ENCODE measurements at regions not wholly inside any gene's neighbourhood (a gene's known extent, or its start where the extent isn't known, plus 50 kb on each side); places are given as distances from the start of the nearest gene placed in this dataset.
A peak's percentile ranks its signal among the peaks of the same experiment; 100 is the strongest.

DNA sequence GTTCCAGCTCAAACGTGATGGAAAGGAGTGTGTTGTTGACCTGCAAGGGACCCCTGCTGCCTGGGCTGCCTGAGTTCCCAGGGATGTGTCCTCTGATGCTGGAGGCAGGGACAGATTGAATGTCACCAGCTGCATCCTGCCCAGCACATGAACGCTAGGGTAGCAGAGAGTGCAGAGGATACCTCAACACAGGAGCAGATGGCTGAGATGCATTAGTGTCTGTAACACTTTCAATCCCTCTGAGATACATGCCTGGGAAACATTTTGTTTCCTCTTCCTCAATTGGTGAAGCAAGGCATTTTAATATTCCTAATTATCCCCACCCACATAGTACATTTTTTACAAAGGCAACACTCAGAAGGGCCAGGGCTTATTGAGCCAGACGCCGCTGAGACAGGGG is 106.4 kb upstream of the UBL3 start:
- Histone ChIP-seq H3K9me3 (replicated peaks in 1 of 2; ENCODE audit: control insufficient read depth in 2 of 2, insufficient read depth in 1 of 2, low read depth in 1 of 2, low read length in 2 of 2) (no peaks in the 10 kb centered on the region), H4K8ac (ENCODE audit: low read depth, low read length) (no peak overlapping the region), H3K14ac (ENCODE audit: low read length) (no peak overlapping the region), H3K4me2 (ENCODE audit: insufficient read depth, low read length, poor library complexity, severe bottlenecking) (no peak overlapping the region), H3K4ac (ENCODE audit: low read length) (no peak overlapping the region), H4K91ac (ENCODE audit: low read depth, low read length, poor library complexity) (no peak overlapping the region), H2BK5ac (ENCODE audit: low read length) (no peak overlapping the region), H2BK12ac (ENCODE audit: low read length) (no peak overlapping the region), H3K27me3 (ENCODE audit: control insufficient read depth in 3 of 3, insufficient read depth in 3 of 3, low read depth in 1 of 3, low read length in 3 of 3) (peaks cover 0 to 9% (median 0%) of the 10 kb centered on the region in 3 experiments), H2AK5ac (ENCODE audit: low read depth, low read length) (no peak overlapping the region), H3K23ac (ENCODE audit: low read depth, low read length, poor library complexity) (no peak overlapping the region), H3K4me3 (ENCODE audit: low read length in 2 of 2) (no peak overlapping the region), H3K18ac (ENCODE audit: low read length) (no peak overlapping the region), H2BK120ac (ENCODE audit: low read depth, low read length) (no peak overlapping the region), H3K9ac (ENCODE audit: low read depth, low read length, poor library complexity) (no peak overlapping the region), H3K4me1 (ENCODE audit: control insufficient read depth in 2 of 2, insufficient read depth in 1 of 2, low read depth in 1 of 2, low read length in 2 of 2) (peaks cover 2 to 7% of the 10 kb centered on the region in 2 donors), H3K79me1 (ENCODE audit: low read depth, low read length) (no peaks in the 10 kb centered on the region), H3K36me3 (replicated peaks in 1 of 2; ENCODE audit: control insufficient read depth in 2 of 2, insufficient read depth in 2 of 2, low read length in 2 of 2) (no peaks in the 10 kb centered on the region), H2BK15ac (ENCODE audit: low read length) (no peak overlapping the region), H2AFZ (ENCODE audit: low read length) (no peak overlapping the region), H3K27ac (replicated peaks; ENCODE audit: low read length) (no peak overlapping the region)
- no CpG with 5 or more reads among the region's 4 CpGs for WGBS, 2 donors (ENCODE audit: extremely low coverage in 2 of 2, insufficient read length in 2 of 2, insufficient replicate concordance in 1 of 2)
- no peak for DNase-seq (ENCODE audit: low spot score)

DNA sequence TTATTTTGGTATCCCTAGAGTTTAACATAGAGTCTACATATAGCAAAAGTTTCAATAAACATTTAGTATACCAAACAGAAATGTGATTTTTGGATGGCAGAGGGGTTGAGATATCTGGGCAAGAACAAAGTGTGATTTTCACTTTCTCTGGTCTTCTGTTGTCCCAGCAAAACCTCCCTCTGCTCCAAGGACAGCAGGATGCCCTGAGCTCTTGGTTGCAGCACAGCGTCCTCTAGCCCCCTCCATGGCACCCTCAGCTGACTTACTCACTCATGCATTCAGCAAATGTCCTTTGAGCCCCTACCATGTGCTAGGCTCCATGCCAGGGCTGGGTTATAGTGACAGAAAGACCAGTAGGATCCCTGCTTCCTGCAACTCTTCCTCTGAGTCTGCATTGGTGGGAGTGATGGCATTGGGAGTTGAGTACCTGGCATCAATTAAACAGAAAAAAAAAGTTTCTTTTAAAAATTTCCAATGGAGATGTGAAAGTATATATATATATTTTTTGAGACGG is 104.8 kb upstream of the UBL3 start:
- Histone ChIP-seq H2BK12ac (ENCODE audit: low read length) (no peak overlapping the region), H3K36me3 (replicated peaks in 1 of 2; ENCODE audit: control insufficient read depth in 2 of 2, insufficient read depth in 2 of 2, low read length in 2 of 2) (no peaks in the 10 kb centered on the region), H4K8ac (ENCODE audit: low read depth, low read length) (no peak overlapping the region), H3K4me3 (ENCODE audit: low read length in 2 of 2) (no peak overlapping the region), H3K79me1 (ENCODE audit: low read depth, low read length) (no peaks in the 10 kb centered on the region), H3K9ac (ENCODE audit: low read depth, low read length, poor library complexity) (no peak overlapping the region), H4K91ac (ENCODE audit: low read depth, low read length, poor library complexity) (no peak overlapping the region), H3K4ac (ENCODE audit: low read length) (no peak overlapping the region), H3K23ac (ENCODE audit: low read depth, low read length, poor library complexity) (peak overlapping the region; percentile 6), H3K4me1 (ENCODE audit: control insufficient read depth in 2 of 2, insufficient read depth in 1 of 2, low read depth in 1 of 2, low read length in 2 of 2) (peaks cover 0 to 7% of the 10 kb centered on the region in 2 donors), H3K9me3 (replicated peaks in 1 of 2; ENCODE audit: control insufficient read depth in 2 of 2, insufficient read depth in 1 of 2, low read depth in 1 of 2, low read length in 2 of 2) (no peaks in the 10 kb centered on the region), H2BK15ac (ENCODE audit: low read length) (no peak overlapping the region), H2BK120ac (ENCODE audit: low read depth, low read length) (no peak overlapping the region), H3K27ac (replicated peaks; ENCODE audit: low read length) (no peak overlapping the region), H2BK5ac (ENCODE audit: low read length) (no peak overlapping the region), H2AK5ac (ENCODE audit: low read depth, low read length) (no peak overlapping the region), H3K27me3 (ENCODE audit: control insufficient read depth in 3 of 3, insufficient read depth in 3 of 3, low read depth in 1 of 3, low read length in 3 of 3) (peaks cover 0 to 9% (median 0%) of the 10 kb centered on the region in 3 experiments), H2AFZ (ENCODE audit: low read length) (no peak overlapping the region), H3K4me2 (ENCODE audit: insufficient read depth, low read length, poor library complexity, severe bottlenecking) (no peak overlapping the region), H3K14ac (ENCODE audit: low read length) (no peak overlapping the region), H3K18ac (ENCODE audit: low read length) (no peak overlapping the region)
- DNase-seq (ENCODE audit: low spot score): no peak
- WGBS, 2 donors (ENCODE audit: extremely low coverage in 2 of 2, insufficient read length in 2 of 2, insufficient replicate concordance in 1 of 2): no CpG with 5 or more reads among the region's 2 CpGs

DNA sequence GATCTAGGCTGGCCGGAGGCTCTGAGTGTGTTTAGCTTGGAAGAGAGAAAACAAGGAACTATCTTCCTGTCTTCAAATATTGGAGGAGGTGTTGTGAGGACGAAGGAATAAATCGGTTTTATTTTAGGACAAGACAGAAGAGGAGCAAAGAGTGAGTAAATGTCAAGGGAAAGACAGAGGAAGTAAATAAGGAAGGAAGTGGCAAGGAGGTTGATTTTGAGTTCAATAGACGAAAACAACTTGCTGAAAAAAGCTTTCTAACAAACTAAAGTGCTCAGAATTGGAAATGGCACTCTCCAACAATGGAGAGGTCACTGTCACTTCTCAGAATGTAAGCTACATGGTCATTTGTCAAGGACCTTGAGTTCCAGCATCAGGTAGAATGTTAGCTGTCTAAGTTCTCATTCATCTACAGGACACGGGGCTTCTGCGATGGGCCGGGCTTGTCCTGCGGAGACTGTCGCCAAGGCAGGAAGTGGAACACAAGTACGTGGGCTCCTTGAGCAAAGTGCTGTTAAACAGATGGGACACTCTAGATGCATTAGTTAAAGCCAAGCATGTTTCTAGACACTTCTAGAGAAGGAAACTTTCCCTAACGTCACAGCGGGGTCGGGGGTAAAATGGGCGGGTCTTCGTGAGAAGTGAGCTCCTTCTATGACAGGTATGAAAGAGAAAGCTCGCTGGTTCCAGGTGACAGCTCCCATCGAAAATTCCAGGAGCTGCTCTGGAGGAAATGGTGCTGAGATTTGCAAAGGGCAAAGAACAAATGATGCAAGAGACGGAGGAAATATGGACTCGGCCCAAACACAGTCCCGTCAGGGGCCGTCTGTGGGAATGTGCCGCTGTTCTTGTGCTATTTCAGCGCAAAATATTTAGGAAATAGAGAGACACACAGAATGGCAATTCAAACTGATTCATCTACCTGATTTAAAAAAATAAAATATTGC is 103.9 kb upstream of the UBL3 start:
- WGBS, 2 donors (ENCODE audit: extremely low coverage in 2 of 2, insufficient read length in 2 of 2, insufficient replicate concordance in 1 of 2): 100% methylated on average over 2 of the region's 23 CpGs; no CpG with 5 or more reads in 1 of the 2 donors

DNA sequence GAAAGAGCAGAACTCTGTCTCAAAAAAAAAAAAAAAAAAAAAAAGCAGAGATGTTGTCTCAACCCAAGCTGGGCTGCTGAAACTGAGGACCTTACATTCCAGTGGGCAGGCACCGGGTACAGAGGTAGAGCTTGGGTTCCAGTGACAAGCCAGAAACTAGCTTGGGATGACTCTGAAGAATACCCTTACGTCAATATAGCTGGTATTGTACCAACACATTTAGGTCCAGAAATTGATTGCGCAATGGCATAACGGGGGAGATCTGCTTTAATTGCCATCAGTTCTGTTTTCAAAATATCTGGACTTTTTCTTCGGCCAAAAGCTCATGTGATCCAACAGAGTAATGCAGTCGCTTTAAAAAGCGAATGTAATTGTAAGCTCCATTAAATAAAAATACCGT is 103.1 kb upstream of the UBL3 start:
- no peaks in the 10 kb centered on the region for H3K36me3 ChIP-seq (replicated peaks in 1 of 2; ENCODE audit: control insufficient read depth in 2 of 2, insufficient read depth in 2 of 2, low read length in 2 of 2)
- no peak overlapping the region for H4K91ac ChIP-seq (ENCODE audit: low read depth, low read length, poor library complexity)
- H3K4me1 ChIP-seq (ENCODE audit: control insufficient read depth in 2 of 2, insufficient read depth in 1 of 2, low read depth in 1 of 2, low read length in 2 of 2): peaks cover 0 to 7% of the 10 kb centered on the region in 2 donors

More for the DNA sequence above, 103.9 kb upstream of the UBL3 start:
- no peak overlapping the region for H4K91ac ChIP-seq (ENCODE audit: low read depth, low read length, poor library complexity)
- H3K14ac ChIP-seq (ENCODE audit: low read length): no peak overlapping the region
- no peak overlapping the region for H2BK5ac ChIP-seq (ENCODE audit: low read length)
- H4K8ac ChIP-seq (ENCODE audit: low read depth, low read length): no peak overlapping the region
- H3K9me3 ChIP-seq (replicated peaks in 1 of 2; ENCODE audit: control insufficient read depth in 2 of 2, insufficient read depth in 1 of 2, low read depth in 1 of 2, low read length in 2 of 2): no peaks in the 10 kb centered on the region
- no peak overlapping the region for H3K23ac ChIP-seq (ENCODE audit: low read depth, low read length, poor library complexity)
- H2BK120ac ChIP-seq (ENCODE audit: low read depth, low read length): no peak overlapping the region
- H3K18ac ChIP-seq (ENCODE audit: low read length): no peak overlapping the region
- no peak overlapping the region for H2AFZ ChIP-seq (ENCODE audit: low read length)
- H2BK15ac ChIP-seq (ENCODE audit: low read length): no peak overlapping the region
- H3K4me3 ChIP-seq (ENCODE audit: low read length in 2 of 2): no peak overlapping the region
- no peak for DNase-seq (ENCODE audit: low spot score)
- H3K79me1 ChIP-seq (ENCODE audit: low read depth, low read length): no peaks in the 10 kb centered on the region
- no peak overlapping the region for H2BK12ac ChIP-seq (ENCODE audit: low read length)
- H3K4me1 ChIP-seq (ENCODE audit: control insufficient read depth in 2 of 2, insufficient read depth in 1 of 2, low read depth in 1 of 2, low read length in 2 of 2): peaks cover 0 to 7% of the 10 kb centered on the region in 2 donors
- H3K9ac ChIP-seq (ENCODE audit: low read depth, low read length, poor library complexity): no peak overlapping the region
- no peaks in the 10 kb centered on the region for H3K36me3 ChIP-seq (replicated peaks in 1 of 2; ENCODE audit: control insufficient read depth in 2 of 2, insufficient read depth in 2 of 2, low read length in 2 of 2)
- H3K4ac ChIP-seq (ENCODE audit: low read length): no peak overlapping the region
- no peak overlapping the region for H3K4me2 ChIP-seq (ENCODE audit: insufficient read depth, low read length, poor library complexity, severe bottlenecking)
- H3K27me3 ChIP-seq (ENCODE audit: control insufficient read depth in 3 of 3, insufficient read depth in 3 of 3, low read depth in 1 of 3, low read length in 3 of 3): peaks cover 0 to 12% (median 0%) of the 10 kb centered on the region in 3 experiments
- H3K27ac ChIP-seq (replicated peaks; ENCODE audit: low read length): no peak overlapping the region
- H2AK5ac ChIP-seq (ENCODE audit: low read depth, low read length): no peak overlapping the region

More for the DNA sequence above, 103.1 kb upstream of the UBL3 start:
- no peak overlapping the region for H3K23ac ChIP-seq (ENCODE audit: low read depth, low read length, poor library complexity)
- no peak overlapping the region for H2AK5ac ChIP-seq (ENCODE audit: low read depth, low read length)
- peaks cover 0 to 14% (median 0%) of the 10 kb centered on the region in 3 experiments for H3K27me3 ChIP-seq (ENCODE audit: control insufficient read depth in 3 of 3, insufficient read depth in 3 of 3, low read depth in 1 of 3, low read length in 3 of 3)
- no peak overlapping the region for H3K27ac ChIP-seq (replicated peaks; ENCODE audit: low read length)
- no peak for DNase-seq (ENCODE audit: low spot score)
- H2BK15ac ChIP-seq (ENCODE audit: low read length): no peak overlapping the region
- no peak overlapping the region for H3K4me2 ChIP-seq (ENCODE audit: insufficient read depth, low read length, poor library complexity, severe bottlenecking)
- H3K9ac ChIP-seq (ENCODE audit: low read depth, low read length, poor library complexity): no peak overlapping the region
- no peaks in the 10 kb centered on the region for H3K79me1 ChIP-seq (ENCODE audit: low read depth, low read length)
- H3K4ac ChIP-seq (ENCODE audit: low read length): no peak overlapping the region
- H2AFZ ChIP-seq (ENCODE audit: low read length): no peak overlapping the region
- H2BK12ac ChIP-seq (ENCODE audit: low read length): no peak overlapping the region
- H2BK120ac ChIP-seq (ENCODE audit: low read depth, low read length): no peak overlapping the region
- no peak overlapping the region for H4K8ac ChIP-seq (ENCODE audit: low read depth, low read length)
- no peak overlapping the region for H3K4me3 ChIP-seq (ENCODE audit: low read length in 2 of 2)
- H3K9me3 ChIP-seq (replicated peaks in 1 of 2; ENCODE audit: control insufficient read depth in 2 of 2, insufficient read depth in 1 of 2, low read depth in 1 of 2, low read length in 2 of 2): no peaks in the 10 kb centered on the region
- no peak overlapping the region for H3K18ac ChIP-seq (ENCODE audit: low read length)
- no peak overlapping the region for H2BK5ac ChIP-seq (ENCODE audit: low read length)
- H3K14ac ChIP-seq (ENCODE audit: low read length): no peak overlapping the region
- no CpG with 5 or more reads among the region's 8 CpGs for WGBS, 2 donors (ENCODE audit: extremely low coverage in 2 of 2, insufficient read length in 2 of 2, insufficient replicate concordance in 1 of 2)
